GM20000 (cell line): ENCODE measurements at regions not wholly inside any gene's neighbourhood (a gene's known extent, or its start where the extent isn't known, plus 50 kb on each side); places are given as distances from the start of the nearest gene placed in this dataset.

ENCODE experiments used
- DNase-seq: peaks from one replicate; pipeline ENCODE4 v3.0.0; 2012; ENCODE audit warnings: low spot score
- TF ChIP-seq, protein P1 (sequence below): IDR thresholded peaks from 2 replicates; pipeline ENCODE4 v1.5.1; 2012; ENCODE audit warnings: mild to moderate bottlenecking, control low read depth; ENCODE audit errors: extremely low read depth, missing control alignments

DNA sequence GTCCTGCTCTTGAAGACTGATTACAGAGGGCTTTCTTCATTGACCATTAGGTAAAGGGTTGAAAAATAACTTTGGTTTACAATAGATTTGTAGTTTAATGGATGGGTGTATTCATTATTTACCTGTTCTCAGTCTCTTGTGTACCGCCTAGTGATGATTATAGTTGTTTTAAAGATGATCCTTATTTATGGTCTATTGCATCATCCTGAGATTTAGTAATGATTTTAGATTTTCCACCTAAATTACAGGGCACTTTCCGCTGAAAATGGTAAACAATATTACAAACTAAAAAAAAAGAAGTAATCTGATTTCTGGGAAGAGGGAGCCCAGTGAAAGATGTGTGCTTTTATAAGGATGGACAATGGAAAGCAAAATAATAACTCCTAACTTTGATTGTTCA, 78.4 kb upstream of the TMEM33 start:
- TF ChIP-seq, protein P1, sequence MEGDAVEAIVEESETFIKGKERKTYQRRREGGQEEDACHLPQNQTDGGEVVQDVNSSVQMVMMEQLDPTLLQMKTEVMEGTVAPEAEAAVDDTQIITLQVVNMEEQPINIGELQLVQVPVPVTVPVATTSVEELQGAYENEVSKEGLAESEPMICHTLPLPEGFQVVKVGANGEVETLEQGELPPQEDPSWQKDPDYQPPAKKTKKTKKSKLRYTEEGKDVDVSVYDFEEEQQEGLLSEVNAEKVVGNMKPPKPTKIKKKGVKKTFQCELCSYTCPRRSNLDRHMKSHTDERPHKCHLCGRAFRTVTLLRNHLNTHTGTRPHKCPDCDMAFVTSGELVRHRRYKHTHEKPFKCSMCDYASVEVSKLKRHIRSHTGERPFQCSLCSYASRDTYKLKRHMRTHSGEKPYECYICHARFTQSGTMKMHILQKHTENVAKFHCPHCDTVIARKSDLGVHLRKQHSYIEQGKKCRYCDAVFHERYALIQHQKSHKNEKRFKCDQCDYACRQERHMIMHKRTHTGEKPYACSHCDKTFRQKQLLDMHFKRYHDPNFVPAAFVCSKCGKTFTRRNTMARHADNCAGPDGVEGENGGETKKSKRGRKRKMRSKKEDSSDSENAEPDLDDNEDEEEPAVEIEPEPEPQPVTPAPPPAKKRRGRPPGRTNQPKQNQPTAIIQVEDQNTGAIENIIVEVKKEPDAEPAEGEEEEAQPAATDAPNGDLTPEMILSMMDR: no peak
- DNase-seq: no peak

DNA sequence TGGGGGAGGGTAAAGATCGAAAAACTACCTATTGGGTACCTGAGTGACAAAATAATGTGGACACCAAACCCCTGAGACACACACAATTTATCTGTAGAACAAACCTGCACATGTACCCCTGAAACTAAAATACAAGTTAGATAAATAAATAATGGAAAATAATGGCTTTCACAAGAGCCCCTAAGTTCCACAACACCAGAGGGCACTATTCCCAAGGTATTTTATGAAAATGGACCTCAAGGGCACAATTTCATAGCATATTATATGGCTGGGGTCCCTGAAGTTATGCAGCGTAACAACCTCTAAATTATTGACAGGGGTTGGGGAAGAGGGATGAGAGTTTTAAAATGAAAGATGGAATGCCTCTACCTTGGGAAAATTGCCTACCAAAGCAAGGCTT, 81.3 kb upstream of the TMEM33 start:
- DNase-seq: no peak

GRCh38 chr4:41852229-41852628, 83.0 kb upstream of the TMEM33 start:
- TF ChIP-seq, protein P1: no peak

More for the DNA sequence above, 81.3 kb upstream of the TMEM33 start:
- TF ChIP-seq, protein P1: no peak

DNA sequence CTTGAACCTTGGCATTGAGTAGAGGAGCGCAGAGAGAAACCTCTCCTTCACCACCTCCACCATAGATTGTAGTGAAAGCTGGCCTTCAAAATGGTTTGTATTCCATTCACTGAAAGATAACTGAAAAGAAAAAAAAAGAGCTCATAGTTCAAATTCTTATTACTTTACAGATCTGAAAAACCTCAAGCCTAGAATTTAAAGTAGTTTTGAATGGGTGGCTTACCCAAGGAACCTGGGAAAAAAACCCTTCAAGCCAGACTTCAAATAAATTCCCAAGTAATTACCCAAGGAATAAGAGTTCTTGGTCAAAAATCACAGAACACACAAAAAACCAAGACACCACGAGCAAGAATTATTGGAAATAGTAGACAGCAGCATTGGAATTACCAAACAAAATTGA, 83.6 kb upstream of the TMEM33 start:
- DNase-seq: no peak

More at GRCh38 chr4:41852229-41852628, 83.0 kb upstream of the TMEM33 start:
- no peak for DNase-seq

DNA sequence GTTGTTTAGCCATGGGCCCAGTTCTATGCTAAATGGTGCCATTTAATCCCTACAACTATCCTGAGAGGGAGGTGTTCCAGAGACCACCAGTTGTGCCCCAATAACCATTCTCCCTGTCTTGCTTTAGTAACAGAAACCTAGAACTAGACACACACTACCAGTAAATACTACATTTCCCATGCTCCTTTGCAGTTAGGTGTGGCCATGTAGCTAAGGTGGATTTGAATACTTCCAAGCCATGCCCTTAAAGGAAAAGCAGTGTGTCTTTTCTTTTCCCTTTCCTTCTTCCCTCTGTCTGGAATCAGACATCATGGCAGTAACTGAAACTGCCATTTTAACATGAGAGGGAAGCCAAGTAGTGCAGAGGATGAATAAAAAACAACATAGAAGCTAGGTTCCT, 90.9 kb upstream of the TMEM33 start:
- no peak for DNase-seq
- TF ChIP-seq, protein P1: no peak

More for the DNA sequence above, 83.6 kb upstream of the TMEM33 start:
- TF ChIP-seq, protein P1: no peak

- TF ChIP-seq, protein P1: no peak
- peak; percentile 12 for DNase-seq
Observed at GRCh38 chr4:41839916-41840854, 91.7 kb upstream of the PHOX2B start.

DNA sequence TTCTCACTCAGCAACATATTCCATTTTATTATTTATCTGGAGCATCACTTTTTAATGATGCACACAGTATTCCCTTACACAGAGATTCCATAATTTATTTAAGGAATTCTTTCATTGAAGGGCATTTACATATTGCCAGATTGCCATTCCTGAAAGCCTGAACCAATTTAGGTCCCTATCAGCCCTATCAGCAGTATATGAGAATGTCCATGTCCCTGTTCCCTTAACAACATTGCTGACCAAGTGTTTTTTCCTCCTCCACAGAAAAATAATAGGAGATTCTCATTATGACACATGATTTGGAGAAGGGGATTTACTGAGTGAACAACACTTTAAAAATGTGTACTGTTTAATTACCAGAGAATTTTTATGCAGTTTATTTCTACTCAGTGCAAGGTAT, 90.1 kb upstream of the PHOX2B start:
- TF ChIP-seq, protein P1: no peak

More for the DNA sequence above, 90.1 kb upstream of the PHOX2B start:
- no peak for DNase-seq
